Activated T-cell treated with anti-CD3 and anti-CD28 coated beads, Interleukin-2, amount 50 U/mL, for 1 hour (primary cell): ENCODE measurements at regions not wholly inside any gene's neighbourhood (a gene's known extent, or its start where the extent isn't known, plus 50 kb on each side); places are given as distances from the start of the nearest gene placed in this dataset.

Source experiments
- DNase-seq: peaks from one replicate; pipeline ENCODE4 v3.0.0-alpha.2; 2020

DNA sequence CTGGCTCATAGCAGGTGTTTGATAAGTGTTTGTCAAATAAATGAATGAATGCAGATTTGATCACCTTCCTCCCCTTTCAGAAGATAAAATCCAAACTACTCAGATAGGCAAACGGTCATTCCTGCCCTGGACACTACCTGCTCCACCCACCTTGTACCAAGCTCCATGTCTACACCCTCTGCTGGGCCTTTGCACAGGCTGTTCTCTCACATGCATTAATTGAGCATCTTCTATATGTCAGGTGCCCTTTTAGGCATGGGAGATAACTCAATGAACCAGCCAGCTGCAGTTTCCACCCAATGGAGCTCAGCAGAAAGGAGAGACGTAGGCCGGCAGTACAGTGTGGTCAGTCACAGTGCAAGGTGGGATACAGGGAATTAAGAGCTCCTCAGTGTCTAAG lies 102.3 kb upstream of the CPEB4 start:
- DNase-seq, result no peak

DNA sequence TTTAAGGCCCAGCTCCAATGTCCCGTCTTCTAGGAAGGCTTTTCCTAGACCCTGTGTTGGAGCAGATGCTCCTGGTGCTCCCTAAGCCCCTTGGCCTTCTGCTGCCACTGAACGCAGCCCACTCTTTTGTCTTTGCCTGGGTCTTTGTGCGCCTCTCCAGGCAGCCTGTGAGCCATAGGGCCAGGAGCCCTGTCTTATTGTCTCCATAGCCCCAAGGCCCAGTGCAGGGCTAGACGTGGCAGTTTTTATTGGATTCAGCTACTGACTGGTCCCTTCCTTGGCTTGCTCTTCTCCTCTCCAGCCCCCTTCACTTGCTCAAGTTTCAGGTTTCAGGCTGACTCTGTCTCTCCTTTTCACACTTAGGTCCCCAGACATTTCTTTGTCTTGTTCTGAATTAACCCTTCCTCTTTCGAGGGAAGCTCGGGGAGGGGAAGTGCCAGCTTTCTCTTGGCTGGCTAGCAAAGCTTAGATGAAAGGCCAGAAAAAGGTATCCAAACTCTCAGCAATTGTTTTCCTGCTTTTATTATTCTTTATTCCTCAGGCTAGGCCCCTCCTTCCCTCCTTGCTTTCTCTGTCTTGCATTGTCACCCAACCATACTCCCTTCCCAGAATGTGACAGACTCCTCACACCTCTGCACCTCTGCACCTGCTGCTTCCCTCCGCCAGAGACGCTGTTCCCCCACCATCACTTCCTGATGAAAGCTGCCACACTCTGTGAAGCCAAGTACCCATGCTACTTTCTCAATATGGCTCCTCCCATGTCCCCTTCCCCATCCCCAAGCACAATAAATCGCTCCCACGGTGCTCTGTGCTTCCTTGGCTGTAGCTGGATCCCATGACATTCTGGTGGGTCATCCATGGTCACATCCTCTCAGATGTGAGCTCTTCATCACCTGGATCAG lies 101.6 kb upstream of the CPEB4 start:
- DNase-seq, result no peak

DNA sequence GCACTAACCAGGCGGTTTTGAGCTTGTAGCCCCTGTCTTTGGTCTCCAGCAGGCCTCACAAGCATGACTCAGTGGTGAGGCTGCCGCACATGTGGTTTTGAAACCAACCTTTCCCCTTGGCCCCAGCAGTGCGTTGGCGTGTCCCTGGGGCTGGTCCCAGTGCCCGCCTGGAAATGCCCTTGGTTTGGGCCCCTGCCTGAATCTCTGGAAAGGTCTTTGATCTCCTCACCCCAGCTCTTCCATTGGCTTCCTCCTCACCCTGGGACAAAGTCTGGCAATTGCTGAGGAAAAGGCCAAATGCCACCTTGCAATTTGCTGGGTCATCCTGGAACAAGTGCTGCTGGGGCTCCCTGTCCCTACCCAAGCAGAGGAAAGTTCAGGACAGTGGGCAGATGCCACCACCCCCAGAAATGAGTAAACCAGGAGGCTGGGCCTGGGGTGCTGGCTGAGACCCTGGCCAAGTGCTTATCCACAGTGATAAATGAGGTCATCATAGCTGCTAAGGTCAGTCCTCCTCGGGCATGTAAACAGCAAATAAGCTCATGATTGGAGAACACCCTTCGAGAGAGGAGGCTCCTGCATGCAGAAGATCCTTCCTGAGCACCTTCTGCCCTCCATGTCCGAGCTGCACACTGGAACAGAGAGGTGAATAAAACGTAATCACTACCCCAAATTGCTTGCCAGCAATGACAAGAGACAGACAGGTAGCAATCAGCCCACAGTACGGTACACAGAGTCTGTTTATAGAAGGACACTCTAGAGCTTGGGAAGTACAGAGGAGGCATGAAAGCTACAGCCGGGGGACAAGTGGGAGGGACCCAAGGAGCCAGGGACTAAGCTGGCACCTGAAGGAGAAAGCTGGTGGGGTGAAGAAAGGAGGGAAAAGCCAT lies 98.9 kb upstream of the CPEB4 start:
- no peak for DNase-seq

DNA sequence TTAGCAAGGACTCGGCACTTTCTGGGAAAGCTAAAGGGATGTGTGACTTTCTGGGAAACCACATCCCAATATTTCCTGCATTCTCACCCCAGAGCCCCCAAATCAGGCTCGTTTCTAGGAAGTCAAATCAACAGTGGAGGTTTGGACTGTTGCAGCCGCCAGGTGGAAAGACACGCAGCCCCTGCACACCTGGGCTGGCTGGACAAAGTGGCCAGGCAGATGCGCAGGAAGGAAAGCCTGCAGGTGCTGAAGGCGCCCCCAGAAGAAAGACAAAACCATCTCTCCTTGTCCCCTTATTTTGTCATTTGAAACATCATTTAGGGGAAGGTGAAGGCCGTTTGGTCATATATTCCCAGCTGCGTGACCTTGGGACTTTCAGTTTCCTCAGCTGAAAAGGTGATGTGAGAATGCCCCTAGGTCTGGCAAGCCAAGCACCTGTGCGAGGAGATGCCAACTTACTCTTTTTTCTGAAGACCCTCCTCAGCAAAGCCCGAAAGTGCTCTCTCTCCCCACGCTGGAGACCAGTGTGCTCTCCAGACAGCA lies 97.9 kb upstream of the CPEB4 start:
- no peak for DNase-seq

DNA sequence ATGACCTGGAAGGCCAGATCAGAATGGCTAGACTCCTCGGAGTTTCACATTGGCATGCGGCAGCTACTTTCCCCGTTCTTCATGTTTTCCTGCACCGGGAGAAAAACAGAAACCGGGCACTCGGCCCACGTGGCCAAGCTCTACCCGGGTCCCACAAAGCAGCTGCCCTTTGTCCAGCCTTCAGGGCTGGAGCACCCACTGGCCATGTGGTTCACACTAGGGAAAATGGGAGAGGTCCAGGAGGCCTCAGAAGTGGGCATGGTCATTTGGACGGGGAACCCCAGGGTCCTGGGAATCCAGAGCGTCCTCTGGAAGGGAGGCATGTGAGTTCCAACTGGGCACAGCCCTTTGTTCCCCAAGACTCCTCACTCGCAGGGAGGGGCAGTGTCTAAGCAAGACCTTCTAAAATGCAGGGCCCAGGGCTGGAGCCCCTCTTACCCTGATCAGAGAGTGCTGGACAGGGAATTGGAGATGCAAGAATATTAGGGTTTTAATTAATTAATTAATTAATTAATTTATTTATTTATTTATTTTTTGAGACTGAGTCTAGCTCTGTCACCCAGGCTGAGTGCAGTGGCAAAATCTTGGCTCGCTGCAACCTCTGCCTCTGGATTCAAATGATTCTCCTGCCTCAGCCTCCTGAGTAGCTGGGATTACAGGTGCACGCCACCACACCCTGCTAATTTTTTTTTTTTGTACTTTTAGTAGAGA lies 97.2 kb upstream of the CPEB4 start:
- no peak for DNase-seq

DNA sequence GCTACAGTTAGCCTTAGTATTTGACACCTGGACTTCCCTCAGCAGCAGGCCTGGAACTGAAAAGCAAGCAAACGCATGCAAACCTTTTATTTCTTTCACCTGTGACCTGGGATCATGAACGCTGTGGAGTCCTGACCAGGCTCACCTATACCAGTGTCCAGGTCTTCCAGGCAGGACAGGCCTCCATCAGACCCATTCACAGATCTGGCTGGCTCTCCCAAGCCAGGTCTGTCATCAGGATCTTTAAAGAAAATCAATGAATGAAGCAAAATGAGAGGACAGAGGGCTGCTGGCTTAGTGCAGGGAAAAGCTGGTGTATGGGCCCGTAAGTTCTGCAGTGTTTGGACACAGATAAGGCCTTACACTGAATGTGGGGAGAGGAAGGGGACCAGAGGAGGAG lies 96.3 kb upstream of the CPEB4 start:
- no peak for DNase-seq

DNA sequence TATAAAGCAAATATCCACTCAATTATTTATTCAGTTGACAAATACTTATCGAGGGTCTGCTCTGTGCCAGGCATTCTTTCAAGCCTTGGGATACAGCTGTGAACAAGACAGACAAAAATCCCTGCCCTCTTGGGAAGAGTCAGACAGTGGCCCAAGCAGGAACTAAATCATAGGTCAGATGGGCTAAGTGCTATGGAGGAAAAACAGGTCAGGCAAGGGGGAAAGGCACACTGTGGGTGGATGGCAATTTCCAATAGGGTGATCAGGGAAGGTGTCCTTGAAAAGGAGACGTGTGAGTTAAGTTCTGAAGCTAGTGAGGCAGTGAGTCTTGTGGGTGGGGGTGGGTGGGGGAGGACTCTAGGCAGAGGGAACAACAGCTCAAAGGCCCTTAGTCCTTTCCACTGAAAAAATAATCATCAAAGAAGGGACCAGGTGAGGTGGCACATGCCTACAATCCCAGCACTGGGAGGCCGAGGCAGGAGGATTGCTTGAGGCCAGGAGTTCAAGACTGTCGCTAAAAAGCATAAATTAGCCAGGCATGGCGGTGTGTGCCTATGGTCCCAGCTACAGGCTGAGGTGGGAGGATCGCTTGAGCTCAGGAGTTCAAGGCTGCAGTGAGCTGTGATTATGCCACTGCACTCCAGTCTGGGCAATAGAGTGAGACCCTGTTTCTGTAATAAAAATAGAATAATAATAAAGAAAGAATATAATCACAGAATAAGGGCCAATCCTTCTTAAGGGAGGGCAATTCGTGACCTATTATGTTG lies 95.2 kb upstream of the CPEB4 start:
- no peak for DNase-seq

DNA sequence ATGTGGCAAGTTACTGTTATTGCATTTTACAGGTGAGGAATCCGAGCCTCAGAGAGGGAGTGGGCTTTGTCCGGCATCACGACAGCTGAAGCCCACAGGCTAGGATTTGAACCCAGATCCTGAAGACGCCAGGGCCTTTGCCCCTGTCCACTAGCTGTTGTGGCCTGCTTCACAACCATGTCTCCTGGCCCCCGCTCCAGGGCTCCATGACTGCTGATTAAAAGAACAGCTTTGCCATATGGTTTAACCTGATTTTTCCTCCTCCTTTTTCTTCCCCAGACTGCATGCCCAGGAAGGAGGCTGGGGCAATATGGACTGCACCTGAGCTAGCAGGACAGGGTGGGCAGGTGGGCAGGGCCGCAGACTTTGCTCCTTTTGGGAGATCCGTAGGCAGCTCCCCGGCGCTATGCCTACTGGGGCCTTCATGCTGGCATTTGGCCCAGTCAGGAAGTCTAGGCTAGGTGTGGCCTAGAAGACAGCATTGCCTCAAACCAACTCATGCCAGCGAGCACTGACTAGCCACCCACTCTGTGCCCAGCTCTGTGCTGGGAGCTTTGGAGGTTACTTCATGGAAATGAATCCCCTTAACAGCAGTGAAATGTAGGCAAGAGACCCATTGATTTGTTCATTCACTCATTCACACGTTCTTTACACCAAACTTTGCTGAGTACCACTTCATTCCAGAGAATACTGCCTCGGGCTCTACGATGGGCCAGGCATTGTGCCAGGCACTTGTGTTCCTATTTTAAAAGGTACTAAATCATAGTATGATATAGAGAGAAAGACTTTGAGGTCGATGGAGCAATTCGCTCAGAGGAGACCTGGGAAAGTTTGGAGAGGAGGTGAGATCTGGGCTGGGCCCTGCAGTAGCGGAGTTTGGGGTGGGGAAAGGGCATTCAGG lies 94.3 kb upstream of the CPEB4 start:
- DNase-seq, result no peak

DNA sequence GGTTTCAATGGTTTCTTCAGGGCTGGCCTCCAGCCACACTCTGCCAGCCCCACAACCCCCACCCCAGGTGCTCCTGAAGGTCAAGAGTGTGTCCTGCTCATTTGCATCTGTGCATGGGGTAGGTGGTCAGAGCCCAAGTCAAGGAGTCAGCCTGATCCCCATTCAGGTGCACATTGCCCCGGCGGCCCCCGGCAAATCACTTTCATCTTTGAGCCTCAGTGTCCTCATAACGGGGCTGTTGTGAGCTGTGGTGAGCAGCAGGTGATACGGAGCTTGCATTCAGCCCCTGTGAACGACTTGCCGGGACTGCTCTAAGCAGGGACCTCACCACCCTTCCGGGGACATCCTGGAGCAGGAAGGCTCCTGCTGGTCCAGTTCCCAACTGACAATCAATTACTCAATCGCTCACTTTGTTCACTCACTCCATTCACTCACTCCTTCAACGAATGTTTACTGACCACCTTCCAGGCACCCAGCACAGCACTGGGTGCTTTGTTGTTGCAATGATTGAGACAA lies 93.2 kb upstream of the CPEB4 start:
- DNase-seq, result no peak

DNA sequence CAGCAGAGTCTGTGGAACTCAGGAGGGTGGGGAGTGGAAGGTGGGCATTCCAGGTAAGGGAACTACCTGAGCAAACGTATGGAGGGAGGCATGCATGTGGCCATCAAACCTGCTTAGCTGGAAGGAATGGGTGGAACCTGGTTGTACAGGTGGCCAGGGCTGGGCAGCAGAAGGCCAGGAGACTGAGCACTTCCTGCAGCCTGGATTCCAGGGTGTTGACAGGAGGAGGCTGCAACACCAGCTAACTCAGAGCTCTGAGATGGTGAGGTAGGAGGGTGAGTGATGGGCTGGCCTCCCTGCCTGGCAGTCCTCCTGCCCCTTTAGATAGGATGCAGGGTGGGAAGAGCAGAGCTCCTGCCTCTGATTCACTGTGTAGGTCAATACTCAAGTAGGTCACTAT lies 92.5 kb upstream of the CPEB4 start:
- DNase-seq, result no peak

DNA sequence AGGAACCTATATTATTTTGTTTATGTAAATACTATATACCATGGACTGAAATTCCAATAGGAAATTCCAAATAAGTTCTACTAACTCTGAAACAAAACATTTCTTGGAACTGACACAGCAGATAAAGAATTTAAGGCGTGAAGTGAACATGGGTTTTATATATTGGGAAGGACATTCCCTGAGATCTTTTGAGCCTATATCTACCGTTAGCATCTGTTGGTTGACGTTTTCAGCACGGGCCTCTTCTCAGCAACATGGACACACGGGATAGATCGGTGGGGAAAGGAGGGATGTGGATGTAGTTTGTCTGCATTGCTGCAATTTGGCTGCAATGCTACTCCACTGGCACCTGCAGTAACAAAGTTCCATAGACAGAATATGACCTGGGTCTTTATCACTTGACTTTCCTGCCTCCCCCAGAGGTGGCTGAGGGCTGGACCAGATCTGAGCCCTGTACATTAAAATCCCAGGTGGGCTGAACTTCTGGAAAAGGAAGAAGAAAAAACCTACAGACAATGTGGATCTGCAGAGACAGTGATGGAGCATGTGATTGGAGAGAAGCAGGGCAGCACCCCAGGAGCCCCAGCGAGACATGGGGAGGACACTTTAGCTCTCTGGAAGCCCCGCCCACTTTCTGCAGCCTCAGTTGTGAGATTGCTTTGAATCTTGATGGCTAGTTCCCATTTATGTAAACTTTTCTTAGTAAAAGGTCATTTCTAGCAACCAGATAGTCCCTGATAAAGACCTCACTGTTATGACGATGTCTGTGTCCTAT lies 91.2 kb upstream of the CPEB4 start:
- no peak for DNase-seq

DNA sequence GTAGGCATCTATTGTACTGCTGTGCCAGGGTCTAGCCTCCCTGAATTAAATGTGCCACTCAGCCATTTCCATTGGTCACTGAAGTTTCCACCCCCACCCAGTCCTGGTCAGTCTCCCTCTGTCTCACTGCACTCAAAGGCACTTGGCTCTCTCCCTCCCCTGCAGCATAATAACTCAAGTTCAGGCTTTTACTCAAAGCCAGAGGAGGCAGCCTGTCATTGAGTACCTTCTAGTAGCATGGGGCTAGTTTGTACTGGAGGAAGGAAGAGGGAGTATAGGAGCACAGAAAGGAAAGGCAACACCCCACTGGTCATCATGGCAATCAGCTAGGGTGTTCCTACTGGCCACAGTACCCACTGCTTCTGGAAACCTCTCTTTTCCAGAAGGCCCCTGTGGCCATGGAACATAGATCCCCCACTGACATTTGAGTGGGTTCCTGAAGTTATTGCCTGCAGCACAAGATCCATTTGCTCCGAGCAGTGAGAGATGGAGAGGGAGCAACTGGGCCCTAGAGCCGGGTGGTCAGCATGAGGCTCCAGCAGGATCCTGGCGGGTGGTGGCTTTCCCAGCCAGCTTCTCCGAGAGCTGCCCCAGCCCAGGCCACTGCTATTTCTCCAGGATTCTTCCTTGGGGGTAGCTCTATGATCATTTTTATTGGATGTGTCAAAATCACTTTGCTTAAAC lies 89.9 kb upstream of the CPEB4 start:
- DNase-seq, result no peak

DNA sequence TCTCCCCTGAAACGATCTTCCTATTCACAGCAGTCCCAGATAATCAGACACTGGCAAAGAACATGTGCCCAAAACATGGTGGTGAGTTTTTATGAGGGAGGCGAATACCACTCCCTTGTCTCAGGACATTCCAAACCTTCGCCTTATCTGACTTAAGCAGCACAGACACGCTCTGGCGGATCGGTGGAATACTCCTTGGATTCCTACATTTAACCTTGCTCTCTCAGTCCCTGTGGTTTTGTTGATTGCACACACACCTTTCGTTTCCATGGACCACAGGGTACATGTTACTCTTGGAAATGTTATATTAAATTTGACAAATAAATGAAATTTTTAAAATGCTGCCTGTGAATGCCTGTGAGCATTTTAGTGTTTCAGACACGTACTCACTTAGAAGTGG lies 87.8 kb upstream of the CPEB4 start:
- DNase-seq, result no peak

DNA sequence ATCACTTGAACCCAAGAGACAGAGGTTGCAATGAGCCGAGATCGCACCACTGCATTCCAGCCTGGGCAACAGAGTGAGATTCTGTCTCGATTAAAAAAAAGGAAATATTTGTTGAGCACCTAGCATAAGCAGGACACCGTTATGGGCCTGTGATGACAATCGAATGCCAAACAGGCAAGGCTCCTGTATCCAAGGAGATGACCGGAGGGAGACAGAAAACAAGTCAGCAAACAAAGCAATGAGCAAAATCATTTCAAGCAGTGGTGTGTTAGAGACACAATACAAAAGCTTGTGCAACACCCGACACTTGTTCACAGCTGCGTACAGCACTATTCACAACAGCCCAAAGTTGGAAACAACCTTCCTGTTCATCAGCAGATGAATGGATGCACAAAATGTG lies 87.1 kb upstream of the CPEB4 start:
- no peak for DNase-seq

DNA sequence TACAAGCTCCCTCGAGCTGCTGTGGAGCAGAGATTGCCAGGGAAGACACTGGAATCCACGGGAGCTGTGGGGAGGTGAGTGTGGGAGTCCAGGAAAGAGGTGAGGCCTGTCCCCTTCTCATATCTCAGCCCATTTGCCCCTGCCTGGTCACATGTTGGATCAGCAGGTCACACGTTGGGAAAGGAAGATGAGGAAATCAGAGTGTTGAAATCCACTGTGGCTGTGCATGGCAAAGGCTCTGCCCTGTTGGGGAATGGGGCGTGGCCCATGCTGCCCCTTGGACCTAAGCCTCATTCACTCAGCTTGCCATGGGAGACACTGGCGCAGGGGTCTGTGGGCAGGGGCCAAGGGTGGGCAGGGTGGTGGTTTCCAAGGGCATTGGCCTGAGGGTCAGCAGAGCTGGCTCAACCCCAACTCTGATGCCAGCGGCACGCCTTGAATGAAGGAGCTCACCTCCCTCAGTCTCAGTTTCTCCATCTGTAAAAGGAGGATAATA lies 85.4 kb upstream of the CPEB4 start:
- DNase-seq, result no peak

DNA sequence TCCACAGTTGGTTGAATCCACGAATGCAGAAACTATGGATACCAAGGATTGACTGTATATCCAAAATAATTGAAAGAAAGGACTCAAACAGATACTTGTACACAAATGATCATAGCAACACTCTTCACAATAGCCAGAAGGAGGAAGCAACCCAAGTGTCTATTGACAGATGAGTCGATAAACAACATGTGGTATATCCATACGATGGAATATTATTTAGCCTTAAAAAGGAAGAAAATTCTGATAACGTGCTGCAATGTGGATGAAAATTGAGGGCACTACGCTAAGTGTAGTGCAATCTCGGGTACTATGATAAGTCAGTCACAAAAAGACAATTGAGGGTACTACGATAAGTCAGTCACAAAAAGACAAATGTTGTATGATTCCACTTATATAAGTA lies 83.6 kb upstream of the CPEB4 start:
- no peak for DNase-seq

DNA sequence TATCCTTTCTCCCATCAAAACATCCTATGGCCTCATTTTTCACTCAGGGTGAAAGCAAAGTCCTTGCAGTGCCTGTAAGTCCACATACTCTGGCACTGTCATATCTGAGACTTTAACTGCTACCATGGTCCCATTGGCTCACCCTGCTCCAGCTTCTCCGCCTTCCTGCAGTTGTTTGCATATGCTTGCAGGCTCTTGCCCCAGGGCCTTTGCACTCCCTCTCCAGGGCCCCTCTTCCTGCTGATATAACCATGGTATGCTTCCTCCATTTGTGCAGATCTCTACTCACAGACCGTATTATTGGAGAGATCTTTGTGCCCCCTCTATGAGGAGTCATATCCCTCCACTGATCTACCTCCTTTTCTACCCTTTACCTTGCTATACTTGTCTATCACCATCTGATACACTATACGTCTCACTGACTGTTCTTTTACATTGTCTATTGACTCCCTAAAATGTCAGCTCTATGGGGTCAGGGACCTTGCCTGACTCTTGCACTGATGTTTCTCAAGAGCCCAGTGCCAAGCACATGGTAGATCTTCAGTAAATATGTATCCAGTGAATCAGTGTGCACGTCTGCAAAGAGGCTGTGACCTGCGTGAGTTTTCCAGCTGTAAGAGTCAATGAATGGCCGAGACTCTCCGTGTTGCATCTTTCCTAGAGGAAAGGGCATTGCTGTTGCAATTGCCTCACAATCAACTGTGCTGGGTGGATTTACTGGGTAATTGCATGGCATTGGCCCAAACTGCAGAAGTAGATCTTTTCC lies 81.7 kb upstream of the CPEB4 start:
- no peak for DNase-seq

DNA sequence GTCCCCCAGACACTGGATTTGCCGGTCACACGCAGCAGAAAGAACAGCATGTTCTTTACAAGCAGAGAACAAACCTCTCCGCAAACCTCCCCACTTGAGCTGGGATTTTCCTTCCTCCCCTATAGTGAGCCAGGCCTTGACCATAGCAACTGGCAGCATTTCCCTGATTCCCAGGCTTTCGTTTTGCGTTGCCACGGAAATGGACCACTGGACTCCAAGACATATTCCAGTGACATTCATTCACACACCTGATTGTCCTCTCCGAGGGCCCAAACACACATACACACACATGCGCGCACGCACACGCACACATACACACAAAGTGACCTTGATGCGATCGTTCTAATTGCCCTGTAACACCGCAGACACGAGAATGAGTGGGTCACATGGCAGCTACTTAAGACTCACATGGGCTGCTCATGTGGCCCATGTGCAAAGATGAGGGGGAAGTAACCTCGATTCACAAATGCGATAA lies 80.9 kb upstream of the CPEB4 start:
- no peak for DNase-seq
